B cell (primary cell): ENCODE measurements at regions not wholly inside any gene's neighbourhood (a gene's known extent, or its start where the extent isn't known, plus 50 kb on each side); places are given as distances from the start of the nearest gene placed in this dataset.

Experiments used
- ATAC-seq: fragments of 200-7000 bp; cut with Tn5 transposase; one replicate; pipeline ENCODE4 v1.10.0; 2021; ENCODE audit warnings: low read depth, mild to moderate bottlenecking, moderate number of reproducible peaks, moderate library complexity
- CTCF ChIA-PET: fragments of 350-600 bp; sonication (Branson Sonifier 250); formaldehyde crosslinking; loops from one replicate; lab custom pipeline; 2021; ENCODE audit warnings: antibody characterized with exemption, inconsistent platforms; lab: Charles Lee
- POLR2A ChIA-PET: fragments of 350-600 bp; sonication (Branson Sonifier 250); formaldehyde crosslinking; loops from one replicate; lab custom pipeline; 2021; ENCODE audit warnings: antibody characterized with exemption; lab: Charles Lee
- DNase-seq: peaks from one replicate; pipeline ENCODE4 v3.0.0; 2013
- H2AFZ ChIP-seq: 2 replicates; pipeline ENCODE4 v1.6.1; 2012; ENCODE audit warnings: mild to moderate bottlenecking, low read depth, low read length; ENCODE audit not compliant: insufficient read depth, poor library complexity, severe bottlenecking
- H3K27ac ChIP-seq, 2 donors: 1 replicate in 1 of 2; 2 replicates in 1 of 2; pipeline ENCODE4 v1.5.1; 2012 to 2013; ENCODE audit warnings: low read length in 2 of 2, mild to moderate bottlenecking in 2 of 2, moderate library complexity in 1 of 2
- H3K27me3 ChIP-seq, 4 experiments: fragments of 200-600 bp in 1 of 4; sonication (generic) in 1 of 4; replicated peaks in 1 of 4; 1 replicate in 2 of 4; 2 replicates in 2 of 4; pipeline versions ENCODE4 v1.6.1 to v1.7.0; 2013 to 2016; ENCODE audit warnings: low read length in 3 of 4, mild to moderate bottlenecking in 2 of 4, mixed read lengths in 1 of 4, moderate library complexity in 1 of 4; ENCODE audit not compliant: insufficient read depth in 4 of 4, control insufficient read depth in 3 of 4; ENCODE audit errors: control extremely low read depth in 1 of 4
- H3K36me3 ChIP-seq, 2 experiments: replicated peaks in 1 of 2; 1 replicate in 1 of 2; 2 replicates in 1 of 2; pipeline versions ENCODE4 v1.6.1 to v1.7.1; 2013; ENCODE audit warnings: low read length in 1 of 2; ENCODE audit not compliant: insufficient read depth in 2 of 2, control insufficient read depth in 1 of 2; ENCODE audit errors: control extremely low read depth in 1 of 2, extremely low read depth in 1 of 2
- H3K4me1 ChIP-seq, 2 donors: fragments of 200-600 bp in 1 of 2; sonication (generic) in 1 of 2; 1 replicate in 1 of 2; 2 replicates in 1 of 2; pipeline versions ENCODE4 v1.5.1 to v1.6.1; 2013 to 2017; ENCODE audit warnings: low read length in 2 of 2; ENCODE audit not compliant: control insufficient read depth in 2 of 2, insufficient read depth in 2 of 2
- H3K4me2 ChIP-seq: replicated peaks from 2 replicates; pipeline ENCODE3; 2012; ENCODE audit warnings: mild to moderate bottlenecking, low read depth, low read length; ENCODE audit not compliant: poor library complexity, severe bottlenecking
- H3K4me3 ChIP-seq, 5 experiments: fragments of 200-600 bp in 1 of 5; sonication (generic) in 1 of 5; 1 replicate in 3 of 5; 2 replicates in 2 of 5; pipeline versions ENCODE4 v1.5.1 to v1.7.0; 2011 to 2016; ENCODE audit warnings: low read length in 4 of 5, mild to moderate bottlenecking in 4 of 5, low read depth in 2 of 5, control low read depth in 1 of 5, moderate library complexity in 1 of 5; ENCODE audit not compliant: insufficient read depth in 1 of 5; ENCODE audit errors: control extremely low read depth in 1 of 5, extremely low read depth in 1 of 5
- H3K79me2 ChIP-seq: fragments of 200-600 bp; sonication (generic); one replicate; pipeline ENCODE4 v1.6.0; 2016; ENCODE audit warnings: low read length; ENCODE audit not compliant: control insufficient read depth, insufficient read depth
- H3K9ac ChIP-seq: fragments of 200-600 bp; sonication (generic); 2 replicates; pipeline ENCODE4 v1.6.1; 2017; ENCODE audit warnings: mild to moderate bottlenecking, low read length, moderate library complexity
- H3K9me3 ChIP-seq, 3 donors: one replicate each; pipeline versions ENCODE4 v1.6.1 to v1.7.1; 2013; ENCODE audit warnings: low read length in 2 of 3; ENCODE audit not compliant: control insufficient read depth in 2 of 3, insufficient read depth in 1 of 3; ENCODE audit errors: control extremely low read depth in 1 of 3
- H4K20me1 ChIP-seq: 2 replicates; pipeline ENCODE4 v1.6.0; 2012; ENCODE audit warnings: mild to moderate bottlenecking, low read length; ENCODE audit not compliant: insufficient read depth, control insufficient read depth, poor library complexity, severe bottlenecking
- H3K27ac Mint-ChIP-seq: one replicate; pipeline ENCODE4 v1.8.0; 2021; ENCODE audit warnings: mixed read lengths
- H3K27me3 Mint-ChIP-seq: one replicate; pipeline ENCODE4 v1.8.0; 2021; ENCODE audit warnings: mixed read lengths
- H3K4me1 Mint-ChIP-seq: one replicate; pipeline ENCODE4 v1.8.0; 2021; ENCODE audit warnings: mixed read lengths
- H3K4me3 Mint-ChIP-seq: one replicate; pipeline ENCODE4 v1.8.0; 2021; ENCODE audit warnings: mixed read lengths
- H3K9me3 Mint-ChIP-seq: one replicate; pipeline ENCODE4 v1.8.0; 2022; ENCODE audit warnings: mixed read lengths; ENCODE audit not compliant: insufficient read depth
- CTCF ChIP-seq: fragments of 200-600 bp; IDR thresholded peaks from one replicate; pipeline ENCODE4 v1.8.0; 2022; ENCODE audit warnings: antibody characterized with exemption, mild to moderate bottlenecking
- EZH2 ChIP-seq: IDR thresholded peaks from 2 replicates; pipeline ENCODE4 v1.6.1; 2012; ENCODE audit warnings: borderline replicate concordance, low read depth, mild to moderate bottlenecking, moderate library complexity, low read length; ENCODE audit not compliant: insufficient read depth, poor library complexity, severe bottlenecking
- WGBS: methylation state at CpG from one replicate; pipeline ENCODE4 v1.1.5; 2013; ENCODE audit warnings: missing lambda C conversion rate; ENCODE audit not compliant: insufficient coverage; 5-methylcytosine and 5-hydroxymethylcytosine counted together
- intact Hi-C: fragments of 100-400 bp; cut with micrococcal nuclease; formaldehyde crosslinking; loops from one replicate; pipeline ENCODE4 v1.10.0; 2022

GRCh38 chr9:29199975-29200374, 1626.7 kb upstream of the C9orf72 start:
- ATAC-seq: no peak
- intact Hi-C loops: no loop called here
- Histone ChIP-seq H3K27me3 (no peaks in the 10 kb centered on the region), H3K4me1 (no peaks in the 10 kb centered on the region), H3K79me2 (no peaks in the 10 kb centered on the region), H3K9ac (no peak overlapping the region), H3K9me3 (no peaks in the 10 kb centered on the region), H3K36me3 (no peaks in the 10 kb centered on the region), H3K27ac (no peak overlapping the region), H3K4me2 (no peak overlapping the region), H2AFZ (no peak overlapping the region), H3K4me3 (no peak overlapping the region), H4K20me1 (no peaks in the 10 kb centered on the region)
- Mint-ChIP-seq H3K4me1 (no peaks in the 10 kb centered on the region), H3K27ac (no peak overlapping the region), H3K9me3 (no peaks in the 10 kb centered on the region), H3K27me3 (no peaks in the 10 kb centered on the region), H3K4me3 (no peak overlapping the region)
- no peak for TF ChIP-seq CTCF
- TF ChIP-seq EZH2: no peak
- POLR2A ChIA-PET: no interaction called here
- no peak for DNase-seq
- CTCF ChIA-PET: no interaction called here
- WGBS: no CpG with 5 or more reads among the region's 3 CpGs

GRCh38 chr9:29200650-29201049, 1627.4 kb upstream of the C9orf72 start:
- CTCF ChIA-PET: no interaction called here
- no CpG with 5 or more reads among the region's 3 CpGs for WGBS
- ATAC-seq (no peak), DNase-seq (no peak)
- POLR2A ChIA-PET: no interaction called here
- no peak overlapping the region for H3K9ac ChIP-seq
- TF ChIP-seq EZH2 (no peak), CTCF (no peak)
- H3K36me3 ChIP-seq: no peaks in the 10 kb centered on the region
- H3K79me2 ChIP-seq: no peaks in the 10 kb centered on the region
- H3K9me3 ChIP-seq: no peaks in the 10 kb centered on the region
- intact Hi-C loops: no loop called here
- H3K4me2 ChIP-seq: no peak overlapping the region
- no peaks in the 10 kb centered on the region for H3K9me3 Mint-ChIP-seq
- H3K27ac ChIP-seq: no peak overlapping the region
- H3K27ac Mint-ChIP-seq: no peak overlapping the region
- no peaks in the 10 kb centered on the region for H4K20me1 ChIP-seq
- no peak overlapping the region for H3K4me3 ChIP-seq
- no peaks in the 10 kb centered on the region for H3K27me3 Mint-ChIP-seq
- H3K4me3 Mint-ChIP-seq: no peak overlapping the region
- no peak overlapping the region for H2AFZ ChIP-seq
- no peaks in the 10 kb centered on the region for H3K4me1 ChIP-seq
- no peaks in the 10 kb centered on the region for H3K4me1 Mint-ChIP-seq
- H3K27me3 ChIP-seq: no peaks in the 10 kb centered on the region
